ENCODE measurements at regions not wholly inside any gene's neighbourhood (a gene's known extent, or its start where the extent isn't known, plus 50 kb on each side); places are given as distances from the start of the nearest gene placed in this dataset.

DNA sequence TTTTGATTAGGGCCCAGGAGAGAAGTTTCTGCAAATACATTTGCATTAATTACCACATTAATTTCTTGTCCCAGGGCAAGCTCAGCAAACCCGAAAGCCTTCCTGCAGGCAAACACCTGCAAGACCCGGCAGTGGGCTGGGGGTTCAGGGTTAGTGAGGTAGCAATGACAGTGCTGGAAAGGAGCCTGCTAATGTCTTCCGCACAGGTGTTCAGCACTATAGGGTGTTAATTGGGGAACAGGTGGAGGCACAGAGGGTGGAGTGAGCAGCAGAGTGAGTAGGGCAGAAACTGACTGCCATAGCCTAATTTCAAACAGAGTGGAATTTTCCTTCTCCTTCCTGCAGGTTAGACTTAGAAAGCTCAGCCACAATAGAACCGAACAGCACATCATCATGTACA, 50.9 kb upstream of the UBASH3B start:
- peaks cover 2 to 12% of the 10 kb centered on the region in 2 donors for H3K27me3 Mint-ChIP-seq (ENCODE audit: low read depth in 2 of 2)
- no peak overlapping the region for H3K4me3 Mint-ChIP-seq
- no peaks in the 10 kb centered on the region for H3K36me3 Mint-ChIP-seq
- no peak overlapping the region for H3K27ac Mint-ChIP-seq
- TF ChIP-seq, protein P1, sequence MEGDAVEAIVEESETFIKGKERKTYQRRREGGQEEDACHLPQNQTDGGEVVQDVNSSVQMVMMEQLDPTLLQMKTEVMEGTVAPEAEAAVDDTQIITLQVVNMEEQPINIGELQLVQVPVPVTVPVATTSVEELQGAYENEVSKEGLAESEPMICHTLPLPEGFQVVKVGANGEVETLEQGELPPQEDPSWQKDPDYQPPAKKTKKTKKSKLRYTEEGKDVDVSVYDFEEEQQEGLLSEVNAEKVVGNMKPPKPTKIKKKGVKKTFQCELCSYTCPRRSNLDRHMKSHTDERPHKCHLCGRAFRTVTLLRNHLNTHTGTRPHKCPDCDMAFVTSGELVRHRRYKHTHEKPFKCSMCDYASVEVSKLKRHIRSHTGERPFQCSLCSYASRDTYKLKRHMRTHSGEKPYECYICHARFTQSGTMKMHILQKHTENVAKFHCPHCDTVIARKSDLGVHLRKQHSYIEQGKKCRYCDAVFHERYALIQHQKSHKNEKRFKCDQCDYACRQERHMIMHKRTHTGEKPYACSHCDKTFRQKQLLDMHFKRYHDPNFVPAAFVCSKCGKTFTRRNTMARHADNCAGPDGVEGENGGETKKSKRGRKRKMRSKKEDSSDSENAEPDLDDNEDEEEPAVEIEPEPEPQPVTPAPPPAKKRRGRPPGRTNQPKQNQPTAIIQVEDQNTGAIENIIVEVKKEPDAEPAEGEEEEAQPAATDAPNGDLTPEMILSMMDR (IDR thresholded peaks at IDR 0.05): no peak
- Histone ChIP-seq H3K4me1 (ENCODE audit: control insufficient read depth, insufficient read depth, low read length) (no peaks in the 10 kb centered on the region), H3K9me3 (ENCODE audit: control insufficient read depth, insufficient read depth, low read length) (no peaks in the 10 kb centered on the region), H3K4me3 (ENCODE audit: low read length) (no peak overlapping the region), H3K27ac (ENCODE audit: low read length) (no peak overlapping the region), H3K27me3 (ENCODE audit: control insufficient read depth, insufficient read depth, low read length) (peaks cover 6% of the 10 kb centered on the region), H3K36me3 (ENCODE audit: control insufficient read depth, insufficient read depth, low read length) (no peaks in the 10 kb centered on the region)
- intact Hi-C loops (cut with micrococcal nuclease): no loop called here
- WGBS (ENCODE audit: insufficient coverage): 94% methylated on average over 4 of the region's 4 CpGs
- DNase-seq (no peak), ATAC-seq (no peak)
- H3K9me3 Mint-ChIP-seq: no peaks in the 10 kb centered on the region
- H3K4me1 Mint-ChIP-seq: peaks cover 5 to 6% of the 10 kb centered on the region in 2 donors

- no peak for ATAC-seq
- Histone ChIP-seq H3K4me1 (ENCODE audit: control insufficient read depth, insufficient read depth, low read length) (no peaks in the 10 kb centered on the region), H3K9me3 (ENCODE audit: control insufficient read depth, insufficient read depth, low read length) (no peaks in the 10 kb centered on the region), H3K27me3 (ENCODE audit: control insufficient read depth, insufficient read depth, low read length) (peaks cover under 1% of the 10 kb centered on the region), H3K27ac (ENCODE audit: low read length) (no peak overlapping the region), H3K36me3 (ENCODE audit: control insufficient read depth, insufficient read depth, low read length) (no peaks in the 10 kb centered on the region), H3K4me3 (ENCODE audit: low read length) (no peak overlapping the region)
- 83% methylated on average over 7 of the region's 7 CpGs for WGBS (ENCODE audit: insufficient coverage)
- Mint-ChIP-seq H3K4me3 (no peak overlapping the region), H3K27me3 (ENCODE audit: low read depth in 2 of 2) (peaks cover 6 to 12% of the 10 kb centered on the region in 2 donors), H3K9me3 (no peaks in the 10 kb centered on the region), H3K36me3 (no peaks in the 10 kb centered on the region), H3K27ac (no peak overlapping the region), H3K4me1 (peaks cover 5 to 6% of the 10 kb centered on the region in 2 donors)
- DNase-seq: no peak
- TF ChIP-seq, protein P1 (IDR thresholded peaks at IDR 0.05): no peak
- intact Hi-C loops (cut with micrococcal nuclease): no loop called here
These were observed 54.1 kb upstream of the UBASH3B start for GRCh38 chr11:122601141-122602125.

- Mint-ChIP-seq H3K4me1 (peaks cover 5 to 6% of the 10 kb centered on the region in 2 donors), H3K27ac (no peak overlapping the region), H3K9me3 (no peaks in the 10 kb centered on the region), H3K27me3 (ENCODE audit: low read depth in 2 of 2) (peaks cover 6 to 14% of the 10 kb centered on the region in 2 donors), H3K36me3 (no peaks in the 10 kb centered on the region), H3K4me3 (no peak overlapping the region)
- Histone ChIP-seq H3K27me3 (ENCODE audit: control insufficient read depth, insufficient read depth, low read length) (no peaks in the 10 kb centered on the region), H3K9me3 (ENCODE audit: control insufficient read depth, insufficient read depth, low read length) (no peaks in the 10 kb centered on the region), H3K4me1 (ENCODE audit: control insufficient read depth, insufficient read depth, low read length) (no peaks in the 10 kb centered on the region), H3K27ac (ENCODE audit: low read length) (no peak overlapping the region), H3K4me3 (ENCODE audit: low read length) (no peak overlapping the region), H3K36me3 (ENCODE audit: control insufficient read depth, insufficient read depth, low read length) (no peaks in the 10 kb centered on the region)
- TF ChIP-seq, protein P1 (IDR thresholded peaks at IDR 0.05): no peak
- intact Hi-C loops (cut with micrococcal nuclease): no loop called here
- no peak for ATAC-seq
- 93% methylated on average over 1 of the region's 2 CpGs for WGBS (ENCODE audit: insufficient coverage)
- DNase-seq: no peak
These were observed 55.2 kb upstream of the UBASH3B start for GRCh38 chr11:122600290-122600689.

Data from natural killer cell (primary cell).